GM12874 (cell line): ENCODE measurements at regions not wholly inside any gene's neighbourhood (a gene's known extent, or its start where the extent isn't known, plus 50 kb on each side); places are given as distances from the start of the nearest gene placed in this dataset.

Experiments used
- TF ChIP-seq, protein P1 (sequence below): IDR thresholded peaks from 2 replicates; pipeline ENCODE4 v1.5.1; 2011; ENCODE audit warnings: low read depth, mild to moderate bottlenecking, control low read depth, low read length, moderate library complexity; ENCODE audit not compliant: insufficient read depth

GRCh38 chr12:89029961-89030360 lies 322.3 kb downstream of the DUSP6 start:
- TF ChIP-seq, protein P1, sequence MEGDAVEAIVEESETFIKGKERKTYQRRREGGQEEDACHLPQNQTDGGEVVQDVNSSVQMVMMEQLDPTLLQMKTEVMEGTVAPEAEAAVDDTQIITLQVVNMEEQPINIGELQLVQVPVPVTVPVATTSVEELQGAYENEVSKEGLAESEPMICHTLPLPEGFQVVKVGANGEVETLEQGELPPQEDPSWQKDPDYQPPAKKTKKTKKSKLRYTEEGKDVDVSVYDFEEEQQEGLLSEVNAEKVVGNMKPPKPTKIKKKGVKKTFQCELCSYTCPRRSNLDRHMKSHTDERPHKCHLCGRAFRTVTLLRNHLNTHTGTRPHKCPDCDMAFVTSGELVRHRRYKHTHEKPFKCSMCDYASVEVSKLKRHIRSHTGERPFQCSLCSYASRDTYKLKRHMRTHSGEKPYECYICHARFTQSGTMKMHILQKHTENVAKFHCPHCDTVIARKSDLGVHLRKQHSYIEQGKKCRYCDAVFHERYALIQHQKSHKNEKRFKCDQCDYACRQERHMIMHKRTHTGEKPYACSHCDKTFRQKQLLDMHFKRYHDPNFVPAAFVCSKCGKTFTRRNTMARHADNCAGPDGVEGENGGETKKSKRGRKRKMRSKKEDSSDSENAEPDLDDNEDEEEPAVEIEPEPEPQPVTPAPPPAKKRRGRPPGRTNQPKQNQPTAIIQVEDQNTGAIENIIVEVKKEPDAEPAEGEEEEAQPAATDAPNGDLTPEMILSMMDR: no peak

- TF ChIP-seq, protein P1: no peak
Observed at GRCh38 chr12:89024580-89024979, 327.7 kb downstream of the DUSP6 start.

DNA sequence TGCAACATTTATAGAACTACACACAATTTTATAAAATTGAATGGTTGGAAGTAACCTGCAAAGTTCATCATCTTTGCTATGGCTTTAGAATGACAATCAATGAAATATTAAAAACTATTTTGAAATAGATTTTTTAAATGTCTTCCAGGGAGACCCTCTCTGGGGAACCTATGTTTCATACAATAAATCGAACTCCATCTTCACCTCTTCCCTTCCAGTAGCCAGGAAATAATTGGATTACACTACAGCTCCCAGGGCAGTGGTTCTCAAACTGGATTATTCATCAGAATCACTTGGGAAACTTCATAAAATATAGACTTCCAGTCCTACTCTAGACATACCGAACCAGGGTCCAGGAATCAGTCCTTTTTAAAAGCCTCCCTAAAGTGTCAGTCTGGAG lies 328.4 kb downstream of the DUSP6 start:
- TF ChIP-seq, protein P1: no peak

- TF ChIP-seq, protein P1: no peak
Observed at GRCh38 chr12:89020689-89021088, 331.6 kb downstream of the DUSP6 start.

- TF ChIP-seq, protein P1: no peak
Observed at GRCh38 chr12:89020121-89020480, 332.2 kb downstream of the DUSP6 start.

DNA sequence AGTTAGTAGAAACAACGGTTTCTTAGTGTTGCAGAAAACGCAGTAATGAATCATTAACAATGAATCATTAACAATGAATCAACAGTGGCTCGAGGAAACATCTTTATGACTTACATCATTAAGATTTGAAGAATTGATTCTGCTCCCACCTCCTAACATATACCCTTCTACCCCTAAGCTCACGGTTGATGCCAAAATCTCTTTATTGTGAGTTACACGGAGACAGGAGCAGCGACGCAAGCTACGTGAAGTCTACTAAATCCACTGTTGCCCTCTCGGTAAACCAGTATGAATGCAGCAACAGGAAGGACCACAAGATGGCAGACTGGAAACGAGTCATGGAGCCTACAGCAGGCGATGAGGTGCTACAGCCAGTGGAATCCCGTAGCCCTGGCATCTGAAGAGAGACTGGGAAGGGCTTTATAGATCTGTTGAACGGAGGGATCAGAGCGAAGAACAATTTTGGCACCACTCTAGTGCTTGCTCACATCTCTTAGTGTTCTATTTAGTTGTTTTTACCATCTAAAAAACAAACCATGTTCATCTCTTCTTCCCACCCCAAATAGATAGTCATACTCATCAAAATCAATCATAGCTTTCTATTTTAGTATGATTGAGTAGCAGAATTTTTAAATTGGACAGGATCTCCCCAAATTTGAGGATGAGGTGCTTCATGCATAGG lies 332.7 kb downstream of the DUSP6 start:
- TF ChIP-seq, protein P1: peak; percentile 75

DNA sequence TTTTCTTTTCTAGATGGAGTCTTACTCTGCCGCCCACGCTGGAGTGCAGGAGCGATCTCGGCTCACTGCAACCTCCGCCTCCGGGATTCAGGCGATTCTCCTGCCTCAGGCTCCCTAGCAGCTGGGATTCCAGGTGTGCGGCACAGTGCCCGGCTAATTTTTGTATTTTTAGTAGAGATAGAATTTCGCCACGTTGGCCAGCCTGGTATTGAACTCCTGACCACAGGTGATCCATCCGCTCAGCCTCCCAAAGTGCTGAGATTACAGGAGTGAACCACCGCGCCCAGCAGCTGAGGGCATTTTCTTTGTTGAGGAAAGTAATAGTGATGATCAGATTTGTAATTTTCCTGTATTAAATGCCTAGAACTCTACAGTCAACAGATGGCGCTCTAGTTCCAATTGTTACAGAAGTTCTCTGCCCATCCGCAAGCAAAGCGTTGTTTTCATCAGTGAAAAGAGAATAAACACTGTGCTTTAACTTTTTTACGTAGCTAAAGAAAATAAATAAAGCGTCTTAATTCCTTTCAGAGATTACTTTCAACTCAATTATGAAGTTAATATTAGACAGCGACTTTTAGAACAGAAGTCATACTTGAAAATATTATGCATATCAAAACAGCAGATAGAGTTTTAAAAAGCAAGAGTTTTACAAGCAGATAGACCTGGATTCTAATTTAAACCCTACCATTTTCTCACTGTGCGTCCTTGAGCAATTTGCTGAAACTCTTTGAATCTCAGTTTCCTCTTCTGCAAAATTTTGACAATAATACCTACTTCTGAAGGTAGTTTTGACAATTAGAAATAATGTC lies 335.1 kb downstream of the DUSP6 start:
- TF ChIP-seq, protein P1: peak; percentile 50
